Stimulated activated CD4-positive, alpha-beta T cell treated with anti-CD3 and anti-CD28 coated beads, Interleukin-15, amount 100 ng/mL, for 1 hour (primary cell): ENCODE measurements at regions not wholly inside any gene's neighbourhood (a gene's known extent, or its start where the extent isn't known, plus 50 kb on each side); places are given as distances from the start of the nearest gene placed in this dataset.
"Not testable (repeated sequence)": the region's sequence is repeated elsewhere in the genome, so short reads cannot be mapped to it uniquely, and the experiment has no call there.

ENCODE experiments used
- DNase-seq, 2 donors: peaks; one replicate each; pipeline ENCODE4 v3.0.0-alpha.2; 2020; ENCODE audit warnings: low read depth in 1 of 2, low spot score in 1 of 2

DNA sequence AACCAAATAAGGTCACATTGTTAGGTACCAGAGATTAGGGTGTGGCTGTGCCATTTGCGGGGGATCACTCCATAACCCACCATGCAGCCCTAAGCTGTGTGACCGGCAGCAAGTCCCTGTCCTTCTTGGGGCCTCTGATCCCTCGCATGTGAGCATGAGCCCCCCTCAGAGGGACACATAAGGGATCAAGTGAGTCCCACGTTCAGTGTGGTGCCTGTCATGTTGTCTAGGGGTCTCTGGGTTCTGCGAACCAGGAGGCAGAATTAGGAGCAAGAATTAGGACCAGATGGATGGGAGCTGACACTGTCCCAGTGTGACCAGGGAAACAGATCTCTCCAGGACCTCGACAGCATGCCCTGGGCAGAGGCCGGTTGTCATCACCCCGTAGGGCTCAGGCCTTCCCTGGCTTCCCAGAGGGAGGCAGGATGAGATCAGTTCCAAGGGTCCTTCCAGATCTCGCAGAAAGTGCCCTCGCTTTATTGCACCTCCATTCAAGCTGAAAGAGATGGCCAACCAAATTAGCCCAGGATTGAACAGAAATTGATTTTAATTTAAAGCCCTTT lies 113.2 kb upstream of the OTOS start:
- no peak for DNase-seq

GRCh38 chr2:240254337-240255164 lies 114.1 kb upstream of the OTOS start:
- no peak for DNase-seq

DNA sequence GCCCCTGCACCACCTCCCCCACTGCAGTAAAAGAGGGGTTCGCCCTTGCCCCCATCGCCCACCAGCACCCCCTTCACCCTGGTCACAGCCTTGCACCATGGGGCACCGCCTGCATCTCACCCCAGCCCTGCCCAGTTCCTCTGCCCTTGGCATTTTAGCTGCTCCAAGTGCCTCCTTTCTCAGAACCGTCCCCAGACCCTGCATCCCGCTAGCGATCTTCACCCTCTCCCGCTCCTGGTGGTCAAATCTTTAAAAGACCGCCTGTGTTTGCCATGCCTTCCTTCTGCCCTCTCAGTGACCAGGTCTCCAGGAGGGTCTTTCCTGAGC lies 114.7 kb upstream of the OTOS start:
- no peak for DNase-seq

- DNase-seq = no peak
Measured at GRCh38 chr2:240255811-240256703, 115.6 kb upstream of the OTOS start.

- no peak for DNase-seq
Measured at GRCh38 chr2:240256704-240257637, 116.5 kb upstream of the OTOS start.

GRCh38 chr2:240257940-240258580 lies 117.6 kb upstream of the OTOS start:
- no peak for DNase-seq

DNA sequence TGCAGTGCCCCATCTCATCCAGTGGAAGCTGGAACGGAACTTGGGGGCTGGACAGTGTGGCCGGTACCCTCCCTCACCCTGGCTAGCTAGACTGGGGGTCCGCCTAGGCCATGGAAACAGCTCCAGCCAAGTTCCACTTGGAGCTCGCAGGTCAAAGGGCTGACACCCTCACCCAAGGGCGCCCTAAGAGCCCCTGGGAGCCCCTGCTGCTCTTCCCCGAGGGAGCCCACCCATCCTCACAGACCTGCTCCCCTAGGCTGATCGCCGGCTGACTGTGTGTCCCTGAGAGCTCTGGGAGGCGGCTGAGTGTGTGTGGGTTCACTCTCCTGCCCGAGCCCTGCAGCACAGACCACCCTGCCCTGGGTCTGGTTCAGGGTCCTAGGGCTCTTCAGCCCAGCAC lies 118.2 kb upstream of the OTOS start:
- DNase-seq = no peak

DNA sequence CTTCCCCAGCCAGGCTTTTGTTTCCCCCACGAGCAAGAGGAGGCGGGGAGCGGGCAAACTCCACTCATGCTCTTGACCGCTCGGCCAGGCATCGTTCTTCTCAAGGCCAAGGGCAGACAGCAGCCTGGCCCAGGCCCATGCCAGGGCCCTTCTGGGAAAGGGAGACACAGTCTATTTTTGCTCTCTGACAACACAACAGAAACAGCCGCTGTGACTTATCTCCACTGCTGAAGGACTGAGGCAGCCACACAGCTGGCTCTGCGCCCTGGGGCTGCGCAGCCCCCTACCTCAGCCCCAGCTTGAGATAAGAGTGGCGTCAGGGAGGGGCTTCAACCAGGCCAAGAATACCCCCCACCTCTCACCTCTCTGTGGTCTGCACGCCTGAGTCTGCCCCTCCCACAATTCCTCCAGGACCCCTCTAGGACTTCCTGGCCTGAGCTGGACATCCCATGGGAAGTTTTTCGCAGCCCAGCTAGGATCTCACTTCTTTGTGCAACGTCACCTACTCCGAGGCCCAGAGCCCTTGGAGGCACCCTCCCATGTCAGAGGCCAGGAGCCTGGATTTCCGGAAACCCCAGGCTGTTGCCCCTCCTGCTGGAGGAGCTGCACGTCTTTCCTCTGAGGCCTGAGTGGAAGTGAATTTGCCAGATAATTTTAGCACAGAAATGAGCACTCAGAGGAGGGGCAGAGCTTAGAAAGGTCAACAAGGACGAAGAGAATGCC lies 118.9 kb upstream of the OTOS start:
- no peak for DNase-seq

DNA sequence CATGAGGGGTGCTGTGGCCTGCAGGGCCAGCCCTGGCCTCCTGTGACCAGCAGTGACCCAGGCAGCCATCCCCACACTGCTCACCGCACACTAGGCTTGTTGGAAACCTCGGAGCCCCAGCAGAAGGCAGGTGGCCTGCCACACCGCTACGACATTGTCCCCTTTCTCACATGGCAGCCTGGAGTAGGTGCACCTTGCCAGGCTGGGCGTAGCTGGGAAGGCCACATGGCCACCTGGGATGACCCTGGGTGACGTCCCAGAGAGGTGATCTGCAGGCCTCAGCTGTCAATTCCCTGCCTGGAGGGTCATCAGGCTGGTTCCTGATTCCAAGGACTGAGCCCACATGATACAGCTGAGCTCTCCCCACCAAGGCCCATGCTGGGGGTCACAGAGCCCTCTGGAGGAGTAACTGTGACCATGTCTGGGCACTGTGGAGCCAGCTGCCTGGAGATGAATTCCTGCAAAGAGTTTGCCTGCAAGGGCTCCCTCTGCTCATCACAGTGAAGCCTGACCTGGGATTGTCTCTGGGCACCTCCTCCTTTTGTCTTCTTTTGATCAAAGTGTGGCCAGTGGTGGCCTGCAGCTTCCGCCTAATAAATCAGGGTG lies 119.6 kb upstream of the OTOS start:
- DNase-seq = no peak

DNA sequence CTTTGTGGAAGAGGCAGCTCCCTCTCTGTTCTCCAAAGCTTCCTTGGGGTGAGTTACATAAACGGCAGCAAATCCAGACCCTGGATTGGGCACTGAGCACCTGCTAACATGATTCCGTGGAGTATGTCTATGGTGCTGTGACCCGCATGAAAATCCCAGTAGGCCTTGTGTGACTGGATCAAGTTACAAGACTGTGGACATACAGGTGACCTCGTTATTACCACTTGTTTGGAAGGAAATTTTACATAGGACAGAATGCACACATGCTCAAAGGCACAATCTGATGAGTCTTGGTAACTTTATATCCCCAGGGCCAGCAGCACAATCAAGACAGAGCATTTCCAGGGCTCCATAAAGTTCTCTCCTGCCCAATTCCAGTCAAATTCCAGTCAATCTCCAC lies 120.2 kb upstream of the OTOS start:
- DNase-seq = no peak

DNA sequence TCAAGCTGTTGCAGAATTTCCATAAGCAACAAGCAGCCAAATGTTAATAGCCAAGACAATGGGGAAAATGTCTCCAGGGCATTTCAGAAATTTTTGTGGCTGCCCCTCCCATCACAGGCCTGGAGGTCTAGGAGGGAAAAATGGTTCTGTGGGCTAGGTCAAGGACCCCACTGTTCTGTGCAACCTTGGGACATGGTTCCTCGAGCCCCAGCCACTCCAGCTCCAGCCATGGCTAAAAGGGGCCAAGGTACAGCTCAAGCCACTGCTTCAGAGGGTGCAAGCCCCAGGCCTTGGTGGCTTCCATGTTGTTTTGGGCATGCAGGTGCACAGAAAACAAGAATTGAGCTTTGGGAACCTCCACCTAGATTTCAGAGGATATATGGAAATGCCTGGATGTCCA lies 122.1 kb upstream of the OTOS start:
- not testable (repeated sequence) for DNase-seq

- no peak for DNase-seq
Measured at GRCh38 chr2:240269380-240269779, 128.9 kb upstream of the OTOS start.

DNA sequence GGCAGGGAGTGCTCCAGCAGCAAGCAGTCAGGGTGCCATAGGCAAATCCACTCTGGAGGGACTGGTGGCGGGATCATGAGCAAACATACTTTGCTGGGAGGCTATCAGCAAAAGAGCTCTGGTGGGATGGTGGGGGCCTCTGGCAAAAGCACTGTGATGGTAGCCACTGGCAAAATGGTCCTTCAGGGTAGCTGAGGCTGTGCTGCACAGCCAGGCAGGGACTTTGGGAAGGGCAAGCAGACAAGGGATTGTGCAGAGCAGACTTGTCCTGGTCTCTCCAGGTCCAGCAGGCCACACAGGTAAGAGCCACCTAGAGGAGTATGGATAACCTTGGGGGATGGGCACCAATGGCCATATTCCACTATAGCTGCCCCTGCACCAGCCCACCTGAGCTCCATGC lies 129.4 kb upstream of the OTOS start:
- no peak for DNase-seq

- no peak for DNase-seq
Measured at GRCh38 chr2:240271716-240272341, 131.4 kb upstream of the OTOS start.

GRCh38 chr2:240275386-240275785 lies 134.9 kb upstream of the OTOS start:
- no peak for DNase-seq

- no peak for DNase-seq
Measured at GRCh38 chr2:240277073-240277806, 136.8 kb upstream of the OTOS start.

GRCh38 chr2:240277807-240278522 lies 137.5 kb upstream of the OTOS start:
- DNase-seq = no peak

- no peak for DNase-seq
Measured at GRCh38 chr2:240278661-240279060, 138.2 kb upstream of the OTOS start.
